SU-DHL-6 (cell line): ENCODE measurements at regions not wholly inside any gene's neighbourhood (a gene's known extent, or its start where the extent isn't known, plus 50 kb on each side); places are given as distances from the start of the nearest gene placed in this dataset.

ENCODE experiments used
- H2AFZ ChIP-seq: fragments of 200-600 bp; sonication (generic); 2 replicates; pipeline ENCODE4 v1.6.1; 2014; ENCODE audit warnings: low read depth, mild to moderate bottlenecking, moderate library complexity, mixed read lengths, antibody characterized with exemption, low read length; ENCODE audit not compliant: severe bottlenecking
- H3F3A ChIP-seq: fragments of 200-600 bp; shearing (Covaris generic); 2 replicates; pipeline ENCODE4 v1.6.0; 2016; ENCODE audit warnings: antibody characterized with exemption, mild to moderate bottlenecking; ENCODE audit not compliant: insufficient read depth
- H3K27ac ChIP-seq: fragments of 200-600 bp; sonication (generic); 2 replicates; pipeline ENCODE4 v1.5.1; 2016; ENCODE audit warnings: low read depth, mild to moderate bottlenecking, low read length, moderate library complexity, mixed read lengths
- H3K27me3 ChIP-seq: fragments of 200-600 bp; sonication (generic), shearing (Covaris generic); 2 replicates; pipeline ENCODE4 v1.6.0; 2014; ENCODE audit warnings: mild to moderate bottlenecking, low read length
- H3K36me3 ChIP-seq: fragments of 200-600 bp; sonication (generic); 2 replicates; pipeline ENCODE4 v1.6.1; 2014; ENCODE audit warnings: mild to moderate bottlenecking, low read length, mixed read lengths
- H3K4me2 ChIP-seq: fragments of 300-600, 200-600 bp; shearing (Covaris generic), sonication (generic); 2 replicates; pipeline ENCODE4 v1.6.0; 2014; ENCODE audit warnings: low read length, low read depth, mild to moderate bottlenecking; ENCODE audit not compliant: poor library complexity, severe bottlenecking
- H3K4me3 ChIP-seq: fragments of 200-600 bp; sonication (generic); 2 replicates; pipeline ENCODE4 v1.5.1; 2014; ENCODE audit warnings: antibody characterized with exemption, low read length, mild to moderate bottlenecking, mixed read lengths; ENCODE audit not compliant: insufficient read depth, poor library complexity, severe bottlenecking
- H3K79me2 ChIP-seq: fragments of 200-600 bp; sonication (generic); 2 replicates; pipeline ENCODE4 v1.6.1; 2014; ENCODE audit warnings: mild to moderate bottlenecking, low read length, moderate library complexity; ENCODE audit not compliant: insufficient read depth
- H3K9ac ChIP-seq: fragments of 200-600 bp; sonication (generic); 2 replicates; pipeline ENCODE4 v1.7.0; 2014; ENCODE audit warnings: mild to moderate bottlenecking, low read length
- H3K9me2 ChIP-seq: fragments of 200-600 bp; sonication (generic); replicated peaks from 2 replicates; pipeline ENCODE4 v1.6.1; 2014; ENCODE audit warnings: low read length; ENCODE audit not compliant: insufficient read depth
- H3K9me3 ChIP-seq: fragments of 200-600 bp; sonication (generic); 2 replicates; pipeline ENCODE4 v1.6.1; 2014; ENCODE audit warnings: low read length, mixed read lengths; ENCODE audit not compliant: insufficient read depth
- H4K20me1 ChIP-seq: fragments of 200-600 bp; sonication (generic); 2 replicates; pipeline ENCODE4 v1.6.1; 2014; ENCODE audit warnings: low read depth, mild to moderate bottlenecking, antibody characterized with exemption, low read length, moderate library complexity, mixed read lengths
- CTCF ChIP-seq: fragments of 200-600 bp; sonication (generic); IDR thresholded peaks from one replicate; pipeline ENCODE4 v1.5.1; 2017; ENCODE audit warnings: antibody characterized with exemption, mild to moderate bottlenecking, low read length, moderate library complexity; ENCODE audit not compliant: insufficient read depth, poor library complexity, severe bottlenecking
- EZH2phosphoT487 ChIP-seq: fragments of 200-600 bp; sonication (generic), shearing (Covaris generic); conservative IDR thresholded peaks from 2 replicates; pipeline ENCODE4 v1.6.1; 2018; ENCODE audit warnings: mild to moderate bottlenecking, antibody characterized with exemption, low read length, moderate library complexity, mixed read lengths

- TF ChIP-seq CTCF (no peak), EZH2phosphoT487 (no peak)
- H3K36me3 ChIP-seq: no peaks in the 10 kb centered on the region
- H3K4me2 ChIP-seq: no peak overlapping the region
- no peak overlapping the region for H2AFZ ChIP-seq
- no peaks in the 10 kb centered on the region for H3K79me2 ChIP-seq
- no peak overlapping the region for H3K27ac ChIP-seq
- no peaks in the 10 kb centered on the region for H3F3A ChIP-seq
- no peaks in the 10 kb centered on the region for H3K9me3 ChIP-seq
- no peaks in the 10 kb centered on the region for H3K9me2 ChIP-seq
- no peak overlapping the region for H3K4me3 ChIP-seq
- no peaks in the 10 kb centered on the region for H4K20me1 ChIP-seq
- no peaks in the 10 kb centered on the region for H3K27me3 ChIP-seq
- H3K9ac ChIP-seq: no peak overlapping the region
These were observed 237.2 kb upstream of the CDH6 start for GRCh38 chr5:30956251-30956650.

- Histone ChIP-seq H3K36me3 (no peaks in the 10 kb centered on the region), H4K20me1 (no peaks in the 10 kb centered on the region), H3K4me3 (no peak overlapping the region), H3K9me2 (no peaks in the 10 kb centered on the region), H3K9me3 (no peaks in the 10 kb centered on the region), H3K27ac (no peak overlapping the region), H3F3A (no peaks in the 10 kb centered on the region), H2AFZ (no peak overlapping the region), H3K79me2 (no peaks in the 10 kb centered on the region), H3K9ac (no peak overlapping the region), H3K4me2 (no peak overlapping the region), H3K27me3 (no peaks in the 10 kb centered on the region)
- no peak for TF ChIP-seq CTCF
These were observed 256.4 kb upstream of the CDH6 start for GRCh38 chr5:30937070-30937469.

- H3K4me3 ChIP-seq: no peak overlapping the region
- TF ChIP-seq EZH2phosphoT487 (no peak), CTCF (no peak)
- no peaks in the 10 kb centered on the region for H3F3A ChIP-seq
- no peaks in the 10 kb centered on the region for H3K9me2 ChIP-seq
- no peaks in the 10 kb centered on the region for H3K9me3 ChIP-seq
- H4K20me1 ChIP-seq: no peaks in the 10 kb centered on the region
- H3K4me2 ChIP-seq: no peak overlapping the region
- no peak overlapping the region for H2AFZ ChIP-seq
- no peaks in the 10 kb centered on the region for H3K36me3 ChIP-seq
- no peak overlapping the region for H3K9ac ChIP-seq
- no peaks in the 10 kb centered on the region for H3K27me3 ChIP-seq
- no peaks in the 10 kb centered on the region for H3K79me2 ChIP-seq
- H3K27ac ChIP-seq: no peak overlapping the region
These were observed 259.9 kb upstream of the CDH6 start for GRCh38 chr5:30933599-30933998.
